Activated CD8-positive, alpha-beta memory T cell treated with anti-CD3 and anti-CD28 coated beads, Interleukin-2, amount 50 U/mL, for 24 hours (primary cell): ENCODE measurements at regions not wholly inside any gene's neighbourhood (a gene's known extent, or its start where the extent isn't known, plus 50 kb on each side); places are given as distances from the start of the nearest gene placed in this dataset.

ENCODE experiments used
- DNase-seq: peaks from one replicate; pipeline ENCODE4 v3.0.0-alpha.2; 2020; ENCODE audit errors: extremely low read depth

DNA sequence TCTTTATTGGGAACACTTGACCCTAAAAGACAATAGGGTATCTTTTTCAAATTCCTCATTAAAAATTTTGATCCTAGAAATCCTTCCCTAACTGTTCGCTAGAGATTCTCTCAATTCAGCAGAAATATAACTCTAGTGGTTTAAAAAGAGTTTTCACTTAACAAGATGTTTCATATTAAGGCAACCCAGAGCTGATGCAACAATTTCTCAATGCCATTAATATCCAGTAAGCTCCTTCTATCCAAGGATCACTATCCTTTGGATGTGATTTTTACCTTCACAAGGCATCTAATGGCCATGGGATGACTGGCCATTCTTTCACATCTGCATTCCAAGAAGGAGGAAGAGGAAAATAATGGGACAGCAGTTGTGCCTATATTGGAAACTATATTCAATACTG, 183.4 kb downstream of the ANKRD50 start:
- DNase-seq: no peak

DNA sequence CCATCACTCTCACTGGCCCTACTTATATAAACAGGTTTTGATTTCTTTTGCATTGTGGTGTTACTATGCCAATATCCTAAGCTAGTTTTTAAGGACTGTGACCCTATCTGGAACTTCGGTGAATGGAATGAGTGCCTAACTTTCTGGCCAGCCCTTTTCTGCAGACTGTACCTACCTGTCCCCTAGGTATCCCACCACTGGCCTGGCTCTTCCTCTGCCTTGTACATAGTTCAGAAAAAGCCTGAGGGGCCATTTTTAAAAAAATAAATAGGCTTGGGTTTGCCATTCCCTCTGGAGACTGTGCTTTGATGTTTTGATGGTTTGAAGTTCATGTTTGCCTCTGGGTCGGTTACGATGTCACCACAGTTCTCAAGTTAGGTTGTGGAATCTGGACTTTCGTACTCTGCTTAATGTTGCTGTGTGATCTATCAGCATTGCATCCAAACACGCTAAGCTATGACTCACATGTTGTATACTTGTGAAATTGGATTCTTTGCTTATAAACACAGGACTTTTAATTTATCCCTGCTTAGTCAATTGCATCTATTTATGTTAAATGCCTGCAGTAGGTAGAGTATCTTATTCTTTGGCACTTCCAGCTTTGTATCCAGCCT, 182.0 kb downstream of the ANKRD50 start:
- DNase-seq: no peak

DNA sequence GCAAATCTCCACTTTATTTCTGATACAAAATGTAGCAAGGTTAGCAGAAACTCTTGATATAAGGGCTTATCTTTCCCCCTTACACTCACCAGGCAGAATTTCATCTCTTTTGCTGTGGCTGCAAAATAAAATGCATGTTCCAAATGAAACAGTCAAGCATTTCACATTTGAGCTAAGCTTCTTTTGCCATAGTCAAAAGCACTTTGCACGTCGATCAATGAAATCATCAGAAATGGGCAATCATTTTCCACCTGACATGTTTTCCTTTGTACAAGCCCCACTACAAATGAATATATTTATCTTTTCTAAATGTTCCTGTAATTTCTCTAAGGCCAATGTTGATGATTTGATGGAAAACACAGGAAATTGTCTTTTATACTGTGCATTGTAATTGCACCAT, 178.4 kb downstream of the ANKRD50 start:
- DNase-seq: no peak

DNA sequence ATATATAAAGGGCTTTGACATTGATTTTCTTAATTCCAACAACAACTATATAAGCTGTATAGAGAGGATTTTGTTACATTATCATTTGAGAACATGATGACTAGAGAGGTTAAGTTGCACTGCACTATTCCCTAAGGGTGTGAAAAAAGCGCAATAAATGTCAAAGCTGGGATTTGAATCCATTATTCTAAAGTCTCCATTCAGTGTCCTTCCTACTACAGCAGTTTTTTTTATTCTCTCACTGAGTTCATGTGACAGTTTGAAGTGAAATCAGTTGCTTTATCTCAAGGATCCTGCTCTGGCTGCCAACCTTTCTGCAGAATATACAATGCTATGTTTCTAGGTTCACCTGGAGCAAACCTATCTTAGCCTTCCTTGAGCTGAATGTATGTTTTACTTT, 177.5 kb downstream of the ANKRD50 start:
- no peak for DNase-seq

DNA sequence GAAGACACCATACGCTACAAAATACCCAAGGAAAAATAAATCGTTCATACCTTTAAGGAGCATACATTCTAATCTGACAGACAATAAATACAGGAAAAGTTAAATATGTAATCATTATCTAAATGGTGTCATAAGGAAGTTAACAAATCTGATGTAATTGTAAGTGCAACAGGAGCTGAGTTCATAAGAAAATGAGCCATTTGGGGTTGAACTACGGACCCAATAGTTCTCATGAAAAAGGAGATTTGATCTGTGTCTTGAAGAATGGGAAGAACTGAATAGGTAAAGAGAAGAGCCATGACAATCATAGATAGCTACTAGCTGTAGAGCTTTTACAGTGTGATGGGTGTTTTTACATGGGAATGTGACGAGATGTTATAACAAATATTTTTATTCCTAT, 175.6 kb downstream of the ANKRD50 start:
- no peak for DNase-seq

DNA sequence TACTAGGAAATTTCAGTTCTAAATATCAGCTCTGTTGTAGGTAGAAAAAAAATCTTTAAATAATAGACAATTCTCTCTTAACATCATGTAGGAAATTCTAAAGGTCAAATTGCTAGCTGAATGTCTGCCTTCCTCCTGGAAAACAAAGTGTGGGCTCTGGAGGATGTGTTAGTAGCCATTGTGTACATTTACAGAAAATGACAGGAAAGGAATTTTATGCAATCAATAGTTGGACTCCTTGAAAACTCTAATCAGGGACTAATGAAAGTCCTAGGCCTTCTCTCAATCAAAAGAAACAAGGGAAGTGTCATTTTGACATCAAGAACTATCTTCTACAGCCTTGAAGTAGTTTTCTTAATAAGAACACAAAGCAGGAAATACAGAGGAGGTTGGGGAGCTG, 174.6 kb downstream of the ANKRD50 start:
- DNase-seq: no peak

DNA sequence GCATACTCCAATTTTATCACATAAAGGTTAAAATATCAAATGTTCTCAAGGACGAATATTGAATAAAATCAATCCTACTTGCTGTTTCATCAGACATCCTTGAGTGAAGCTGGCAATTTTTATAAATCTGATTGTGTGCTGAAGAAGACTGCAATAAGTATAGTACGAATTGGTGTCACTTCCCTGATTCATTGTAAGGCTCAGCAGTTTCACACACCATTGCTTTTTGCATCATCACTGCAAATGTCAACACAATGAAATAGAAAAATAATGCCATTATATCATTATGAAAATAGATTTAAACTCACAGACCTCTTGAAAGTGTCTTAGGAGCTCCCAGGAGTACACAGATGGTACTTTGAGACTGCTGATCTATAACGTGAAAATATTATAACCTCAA, 172.5 kb downstream of the ANKRD50 start:
- no peak for DNase-seq

DNA sequence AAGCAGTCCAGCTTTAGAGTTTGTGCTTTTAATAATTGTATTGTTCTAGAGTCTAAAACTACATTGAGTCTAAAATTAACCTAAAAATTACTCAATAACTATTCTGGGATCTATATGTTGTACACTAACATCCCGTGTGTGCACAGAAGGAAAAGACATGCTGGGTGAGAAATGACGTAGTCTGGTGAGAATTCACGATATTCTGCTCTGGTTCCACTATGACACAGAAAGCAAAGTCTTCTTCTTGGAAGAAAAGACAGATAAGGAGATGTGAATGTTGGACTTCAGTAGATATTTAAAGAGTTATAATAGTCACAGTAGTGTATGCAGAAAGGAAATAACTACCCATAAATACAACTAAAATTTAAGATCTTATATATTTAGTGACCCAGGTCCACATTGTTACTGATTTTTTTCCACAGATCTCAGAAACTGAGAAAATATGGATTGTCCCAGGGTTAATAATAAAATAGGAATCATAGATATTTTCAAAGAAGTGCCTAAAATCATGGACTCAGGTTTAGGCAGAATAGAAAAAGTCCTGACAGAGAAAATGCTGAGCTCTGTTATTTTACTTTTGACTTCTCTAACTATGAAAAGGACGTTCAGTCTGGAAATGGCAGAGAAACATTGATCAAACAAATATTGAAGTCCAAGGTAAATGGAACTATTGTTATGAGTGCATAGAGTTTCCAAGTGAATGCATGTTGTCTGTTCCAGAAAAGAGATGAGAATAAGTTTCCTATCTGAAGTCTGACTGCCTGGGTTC, 170.7 kb downstream of the ANKRD50 start:
- no peak for DNase-seq

DNA sequence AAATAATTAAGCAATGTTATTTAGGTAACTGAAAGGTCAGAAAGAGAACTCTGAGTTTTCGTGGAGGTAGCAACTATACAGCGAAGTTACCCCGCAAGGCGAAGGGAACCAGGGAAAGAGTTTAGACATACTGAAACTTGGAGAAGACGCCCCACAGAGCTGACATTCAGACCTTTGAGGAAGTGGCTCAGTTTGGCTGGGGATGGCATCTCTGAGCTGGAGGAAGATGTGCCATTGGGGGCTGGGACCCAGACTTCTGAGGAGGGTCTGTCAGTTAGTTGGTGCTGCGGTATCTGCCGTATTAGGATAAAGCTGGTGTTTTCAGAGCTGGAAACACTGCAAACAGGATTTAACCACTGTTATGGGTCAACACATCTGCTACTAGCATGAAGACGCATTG, 156.6 kb downstream of the ANKRD50 start:
- DNase-seq: no peak

DNA sequence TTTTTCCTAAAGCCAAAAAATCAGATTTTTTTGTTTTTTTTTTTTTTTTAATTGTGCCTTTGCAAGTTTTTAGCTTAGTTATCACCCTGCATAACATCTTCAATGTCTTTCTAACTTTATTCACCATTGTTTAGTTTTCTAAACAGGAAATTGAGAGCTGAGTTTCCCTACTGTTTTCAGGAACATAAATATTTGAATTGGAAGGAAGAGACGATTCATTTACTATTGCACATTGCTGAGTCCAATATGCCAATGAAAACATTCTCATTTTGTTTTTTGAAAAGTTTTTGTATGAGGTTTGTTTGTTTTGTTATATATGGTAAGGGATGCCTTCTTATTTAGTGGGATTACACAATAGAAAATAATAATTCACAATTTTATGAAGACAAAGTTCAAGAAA, 148.4 kb downstream of the ANKRD50 start:
- no peak for DNase-seq

DNA sequence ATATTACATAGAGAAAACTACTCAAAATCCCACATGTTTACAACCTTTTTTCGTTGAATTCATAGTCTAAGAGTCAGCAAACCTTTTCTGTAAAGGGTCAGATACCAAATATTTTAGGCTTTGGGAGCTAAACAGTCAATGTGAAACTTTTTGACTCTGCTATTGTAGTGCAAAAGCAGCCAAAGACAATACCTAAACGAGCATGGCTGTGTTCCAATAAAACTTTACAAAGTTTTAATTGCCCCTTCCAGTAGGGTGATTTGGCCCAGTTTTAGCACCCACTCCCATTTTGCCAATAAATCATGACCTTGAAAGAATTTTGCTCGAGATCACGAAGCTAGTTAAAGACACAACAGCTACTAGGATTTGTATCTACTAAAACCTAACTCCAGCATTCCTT, 147.2 kb downstream of the ANKRD50 start:
- DNase-seq: no peak

DNA sequence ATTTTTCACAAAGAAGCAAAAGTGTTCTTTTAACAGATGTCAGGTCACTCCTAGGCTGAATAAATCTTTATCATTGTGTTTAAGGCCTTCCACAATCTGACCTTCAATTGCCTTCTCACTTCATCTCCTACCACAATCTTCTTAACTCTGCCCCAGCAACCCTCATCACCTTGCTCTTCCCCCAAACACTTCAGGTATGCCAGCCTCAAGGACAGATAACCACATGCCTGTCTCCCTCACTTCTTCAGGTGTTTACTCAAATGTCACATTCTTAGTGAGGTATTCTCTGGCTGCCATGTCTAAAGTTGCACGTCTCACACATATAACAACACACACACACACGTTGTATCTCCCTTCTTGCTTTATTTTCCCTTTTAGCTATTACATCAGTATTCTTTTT, 146.5 kb downstream of the ANKRD50 start:
- DNase-seq: no peak

DNA sequence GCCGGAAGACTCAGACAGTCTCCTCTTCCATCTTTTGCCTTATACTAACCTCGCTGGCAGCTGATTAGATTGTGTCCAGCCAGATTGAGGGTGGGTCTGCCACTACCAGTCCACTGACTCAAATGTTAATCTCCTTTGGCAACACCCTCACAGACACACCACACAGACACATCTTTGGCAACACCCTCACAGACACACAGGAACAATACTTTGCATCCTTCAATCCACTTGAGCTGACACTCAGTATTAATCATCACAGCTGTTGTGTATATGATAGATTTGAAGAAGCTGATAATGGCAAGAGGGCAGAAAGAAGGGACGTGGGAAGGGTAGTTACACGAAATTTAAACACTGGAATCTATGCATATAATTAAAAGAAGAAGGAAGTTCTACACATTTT, 139.5 kb downstream of the ANKRD50 start:
- no peak for DNase-seq

DNA sequence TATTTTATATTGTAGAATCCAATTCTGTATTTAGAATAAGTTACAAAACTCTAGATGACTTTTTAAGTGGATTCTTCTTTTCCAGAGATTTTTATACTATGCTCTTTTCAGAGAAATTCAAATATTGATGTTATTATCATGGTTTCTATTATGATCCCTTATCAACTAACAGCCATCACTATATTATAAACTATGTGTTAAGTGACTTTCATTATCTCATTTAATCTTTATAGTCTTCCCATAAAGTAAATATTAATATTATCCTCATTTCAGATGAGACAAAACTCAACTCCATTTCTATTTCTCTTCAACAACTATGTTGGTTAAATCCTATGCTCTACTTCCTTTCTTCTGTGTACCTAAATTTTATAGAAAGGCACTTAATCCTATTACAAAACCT, 132.6 kb downstream of the ANKRD50 start:
- no peak for DNase-seq

DNA sequence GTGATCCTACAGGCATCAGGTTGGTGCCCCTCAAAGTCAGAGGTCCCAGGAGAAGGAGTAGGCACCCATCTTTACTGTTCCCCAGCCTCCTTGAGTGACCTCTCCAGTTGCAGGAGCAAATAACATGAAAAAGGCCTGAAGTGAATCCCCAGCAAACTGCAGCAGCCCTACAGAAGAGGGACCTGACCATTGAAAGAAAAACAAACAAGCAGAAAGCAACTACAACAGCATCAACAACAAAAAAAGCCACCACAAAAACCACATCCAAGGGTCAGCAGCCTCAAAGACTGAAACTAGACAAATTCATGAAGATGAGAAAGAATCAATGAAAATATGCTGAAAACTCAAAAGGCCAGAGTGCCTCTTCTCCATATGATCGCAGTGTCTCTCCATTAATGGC, 128.7 kb downstream of the ANKRD50 start:
- no peak for DNase-seq

DNA sequence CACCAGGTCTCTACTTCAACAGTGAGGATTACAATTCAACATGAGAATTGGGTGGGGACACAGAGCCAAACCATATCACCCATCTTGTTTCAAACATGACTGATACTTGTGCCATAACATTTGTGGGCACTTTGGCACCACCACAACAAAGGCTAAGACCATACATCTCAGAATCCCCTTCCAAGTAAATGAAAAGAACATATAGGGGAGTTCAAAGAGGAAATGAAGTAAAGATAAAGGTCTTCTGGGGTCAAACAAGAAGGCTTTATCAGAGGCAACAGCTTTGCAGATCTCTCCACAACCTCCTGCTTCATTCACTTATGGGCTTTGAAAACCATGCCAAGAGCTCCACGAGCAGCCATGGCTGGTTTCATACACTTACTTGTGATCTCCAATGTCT, 122.7 kb downstream of the ANKRD50 start:
- DNase-seq: no peak

DNA sequence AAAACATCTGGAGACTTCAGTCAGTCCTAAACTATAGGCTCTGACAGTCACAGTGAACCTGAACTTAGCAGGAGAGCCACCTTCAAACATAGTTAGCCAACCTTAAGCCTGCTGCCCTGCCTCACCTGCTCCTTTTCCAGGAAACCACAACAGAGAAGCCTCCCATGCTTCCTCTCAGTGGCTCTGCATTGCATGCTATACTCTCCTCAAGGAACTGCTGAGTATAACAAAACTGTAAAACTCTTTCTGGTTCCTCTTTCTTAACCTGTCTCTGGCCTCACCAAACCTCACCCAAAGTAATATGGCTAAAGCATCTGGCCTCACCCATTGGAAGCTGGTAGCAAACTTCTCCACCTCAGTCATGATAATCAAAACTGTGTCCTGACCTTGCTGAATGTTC, 122.1 kb downstream of the ANKRD50 start:
- DNase-seq: no peak

DNA sequence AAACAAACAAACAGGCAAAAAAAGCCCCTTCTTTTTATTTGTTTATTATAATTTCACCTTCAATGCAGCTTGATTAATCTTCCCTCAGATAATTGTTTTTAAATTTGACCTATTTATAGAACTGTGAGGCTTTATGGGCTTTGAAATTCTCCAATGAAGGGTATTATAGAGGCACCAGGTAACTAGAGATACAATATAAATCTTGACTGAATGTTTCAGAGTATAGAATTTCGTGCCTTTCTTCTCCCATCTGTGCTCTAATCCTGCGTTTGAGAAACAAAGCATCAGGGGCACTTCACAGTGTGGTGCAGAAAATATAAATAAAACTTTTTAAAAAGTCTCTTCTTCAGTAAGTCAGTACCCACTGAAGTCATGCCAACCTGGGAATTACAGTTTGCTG, 120.9 kb downstream of the ANKRD50 start:
- DNase-seq: no peak

DNA sequence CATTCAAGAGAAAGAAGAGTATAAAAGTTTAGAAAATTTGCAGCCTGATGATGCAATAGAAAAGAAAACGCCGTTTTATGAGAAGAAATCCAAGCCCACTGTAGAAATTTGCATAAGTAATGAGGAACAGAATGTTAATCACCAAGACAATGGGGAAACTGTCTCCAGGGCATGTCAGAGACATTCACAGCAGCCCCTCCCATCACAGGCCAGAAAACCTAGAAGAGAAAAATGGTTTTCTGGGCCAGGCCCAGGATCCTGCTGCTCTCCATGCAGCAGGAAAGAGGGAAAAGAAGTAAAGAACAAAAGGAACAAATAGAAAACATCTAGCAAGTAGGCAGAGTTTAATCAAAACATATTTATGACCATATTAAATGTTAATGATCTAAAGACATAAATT, 119.0 kb downstream of the ANKRD50 start:
- DNase-seq: no peak

DNA sequence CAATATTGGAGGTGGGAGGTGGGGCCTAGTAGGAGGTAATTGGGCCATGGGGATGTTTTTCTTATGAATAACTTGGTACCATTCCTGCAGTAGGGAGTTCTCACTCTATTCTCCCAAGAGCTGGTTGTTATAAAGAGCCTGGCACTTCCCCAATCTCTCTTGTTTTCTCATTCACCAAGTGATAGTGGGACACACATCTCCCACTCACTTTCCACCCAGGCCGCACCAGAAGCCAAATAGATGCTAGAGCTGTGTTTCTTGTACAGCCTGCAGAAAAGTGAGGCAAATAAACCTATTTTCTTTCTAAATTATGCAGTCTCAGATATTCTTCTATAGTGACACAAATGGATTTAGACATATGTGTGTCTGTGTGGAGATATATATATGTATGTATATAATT, 117.6 kb downstream of the ANKRD50 start:
- no peak for DNase-seq

DNA sequence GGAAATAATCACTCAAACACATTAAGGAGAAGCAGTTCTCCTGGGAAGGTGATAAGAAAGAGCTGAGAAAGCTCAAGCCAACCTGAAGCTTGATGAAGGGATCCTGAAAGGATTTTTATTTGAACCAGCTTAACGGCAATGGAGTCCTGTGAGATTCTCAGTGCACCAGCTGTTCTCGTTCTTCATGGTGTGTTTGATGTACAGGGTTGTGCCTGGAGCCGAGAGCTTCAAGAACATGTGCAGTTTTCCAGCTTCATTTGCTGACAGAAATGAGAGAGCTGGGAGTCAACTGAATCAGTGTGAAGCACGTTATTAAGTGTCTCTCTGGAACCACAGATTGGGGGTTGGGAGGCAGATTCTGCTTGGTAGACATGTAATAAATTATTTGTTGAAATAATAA, 115.7 kb downstream of the ANKRD50 start:
- DNase-seq: no peak

DNA sequence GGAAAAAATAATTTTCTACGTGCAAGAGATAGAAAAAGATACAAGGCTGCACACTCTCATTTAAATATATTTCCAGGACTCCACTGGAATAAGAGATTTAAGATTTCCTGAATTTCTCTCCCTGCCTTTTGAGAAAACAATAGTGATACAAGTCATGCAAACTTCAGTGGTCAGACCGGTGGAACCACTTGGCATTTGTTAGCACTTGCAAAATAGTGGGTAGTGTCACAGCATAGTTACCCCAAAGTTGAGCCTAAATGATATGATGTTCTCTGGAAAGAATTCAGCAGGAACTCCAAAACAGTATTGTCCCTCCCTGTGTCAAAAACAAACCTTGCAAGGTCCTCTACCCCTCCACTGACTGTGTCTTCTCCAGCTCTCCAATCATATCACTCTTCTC, 102.3 kb downstream of the ANKRD50 start:
- no peak for DNase-seq
